ENCODE measurements at regions not wholly inside any gene's neighbourhood (a gene's known extent, or its start where the extent isn't known, plus 50 kb on each side); places are given as distances from the start of the nearest gene placed in this dataset.
"Not testable (repeated sequence)": the region's sequence is repeated elsewhere in the genome, so short reads cannot be mapped to it uniquely, and the experiment has no call there.

DNA sequence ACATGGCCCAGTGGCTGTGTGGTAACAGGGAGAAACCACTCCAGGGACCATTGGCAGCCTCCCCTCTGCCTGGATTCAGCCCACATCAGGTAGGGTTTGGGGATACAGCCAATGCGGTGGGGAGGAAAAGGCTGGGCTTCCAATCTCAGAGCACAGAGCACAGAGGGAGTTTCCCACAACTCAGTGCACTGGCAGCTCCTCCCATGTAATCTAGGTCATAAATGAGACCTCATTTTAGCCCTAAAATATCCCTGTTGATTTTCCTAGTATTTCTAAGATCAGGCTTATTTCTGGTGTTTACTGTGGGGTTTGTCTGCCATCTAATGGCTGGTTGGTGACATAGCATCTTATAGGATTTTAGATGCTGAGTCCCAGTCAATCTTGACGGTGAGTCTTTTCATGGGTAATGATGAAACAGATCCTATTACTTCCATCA lies 462.8 kb downstream of the RPIA start:
- H2AFZ ChIP-seq (ENCODE audit: low read length); H3K4me3 ChIP-seq (ENCODE audit: low read depth, low read length, poor library complexity, severe bottlenecking); H3K9ac ChIP-seq (ENCODE audit: low read length); H3F3A ChIP-seq (ENCODE audit: insufficient read depth, low read length); H3K36me3 ChIP-seq (ENCODE audit: insufficient read depth, low read length); H3K9me2 ChIP-seq (ENCODE audit: low read depth, low read length); H4K20me1 ChIP-seq (ENCODE audit: insufficient read depth, low read length); H3K79me2 ChIP-seq (ENCODE audit: insufficient read depth, low read length); H3K4me2 ChIP-seq (ENCODE audit: low read length); H3K27me3 ChIP-seq (ENCODE audit: insufficient read depth, low read length); H3K27ac ChIP-seq (ENCODE audit: low read depth, low read length, poor library complexity, severe bottlenecking); H3K9me3 ChIP-seq (ENCODE audit: low read length): not testable (repeated sequence)
- TF ChIP-seq, protein P1, sequence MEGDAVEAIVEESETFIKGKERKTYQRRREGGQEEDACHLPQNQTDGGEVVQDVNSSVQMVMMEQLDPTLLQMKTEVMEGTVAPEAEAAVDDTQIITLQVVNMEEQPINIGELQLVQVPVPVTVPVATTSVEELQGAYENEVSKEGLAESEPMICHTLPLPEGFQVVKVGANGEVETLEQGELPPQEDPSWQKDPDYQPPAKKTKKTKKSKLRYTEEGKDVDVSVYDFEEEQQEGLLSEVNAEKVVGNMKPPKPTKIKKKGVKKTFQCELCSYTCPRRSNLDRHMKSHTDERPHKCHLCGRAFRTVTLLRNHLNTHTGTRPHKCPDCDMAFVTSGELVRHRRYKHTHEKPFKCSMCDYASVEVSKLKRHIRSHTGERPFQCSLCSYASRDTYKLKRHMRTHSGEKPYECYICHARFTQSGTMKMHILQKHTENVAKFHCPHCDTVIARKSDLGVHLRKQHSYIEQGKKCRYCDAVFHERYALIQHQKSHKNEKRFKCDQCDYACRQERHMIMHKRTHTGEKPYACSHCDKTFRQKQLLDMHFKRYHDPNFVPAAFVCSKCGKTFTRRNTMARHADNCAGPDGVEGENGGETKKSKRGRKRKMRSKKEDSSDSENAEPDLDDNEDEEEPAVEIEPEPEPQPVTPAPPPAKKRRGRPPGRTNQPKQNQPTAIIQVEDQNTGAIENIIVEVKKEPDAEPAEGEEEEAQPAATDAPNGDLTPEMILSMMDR (IDR thresholded peaks at IDR 0.05; ENCODE audit: low read length) = 0 out of 2 replicates have a peak, but pooled peaks have one; percentile 27
- H3K4me1 ChIP-seq (ENCODE audit: insufficient read depth, low read length, severe bottlenecking) = peaks cover 34% of the 10 kb centered on the region

DNA sequence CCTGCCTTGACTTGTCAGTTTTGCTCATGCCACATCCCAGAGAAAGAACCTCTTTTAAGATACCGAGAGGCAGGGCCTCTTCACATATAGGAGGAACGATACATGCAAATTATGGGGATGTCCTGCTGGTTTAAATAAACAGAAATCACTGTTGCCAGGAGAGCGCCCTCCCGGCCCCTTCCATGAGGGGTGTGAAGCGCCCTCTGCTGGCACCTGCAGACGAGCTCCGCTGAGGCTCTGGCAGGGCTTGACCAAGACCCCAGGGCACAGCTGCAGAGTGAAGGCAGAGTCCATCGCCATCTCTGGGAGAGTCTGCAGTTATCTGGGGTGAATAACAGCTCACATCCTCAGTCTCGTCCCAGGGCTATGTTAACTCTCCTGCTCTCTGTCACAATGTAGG lies 468.8 kb downstream of the RPIA start:
- H3K4me2 ChIP-seq (ENCODE audit: low read length); H3K36me3 ChIP-seq (ENCODE audit: insufficient read depth, low read length); H3K27me3 ChIP-seq (ENCODE audit: insufficient read depth, low read length); H3F3A ChIP-seq (ENCODE audit: insufficient read depth, low read length); H4K20me1 ChIP-seq (ENCODE audit: insufficient read depth, low read length); H3K27ac ChIP-seq (ENCODE audit: low read depth, low read length, poor library complexity, severe bottlenecking); H3K79me2 ChIP-seq (ENCODE audit: insufficient read depth, low read length); H3K4me3 ChIP-seq (ENCODE audit: low read depth, low read length, poor library complexity, severe bottlenecking); H2AFZ ChIP-seq (ENCODE audit: low read length); H3K9ac ChIP-seq (ENCODE audit: low read length); H3K4me1 ChIP-seq (ENCODE audit: insufficient read depth, low read length, severe bottlenecking); H3K9me3 ChIP-seq (ENCODE audit: low read length); H3K9me2 ChIP-seq (ENCODE audit: low read depth, low read length): not testable (repeated sequence)
- TF ChIP-seq, protein P1 (IDR thresholded peaks at IDR 0.05; ENCODE audit: low read length) = peak; percentile 17; the same call in 1 of the 2 replicates

DNA sequence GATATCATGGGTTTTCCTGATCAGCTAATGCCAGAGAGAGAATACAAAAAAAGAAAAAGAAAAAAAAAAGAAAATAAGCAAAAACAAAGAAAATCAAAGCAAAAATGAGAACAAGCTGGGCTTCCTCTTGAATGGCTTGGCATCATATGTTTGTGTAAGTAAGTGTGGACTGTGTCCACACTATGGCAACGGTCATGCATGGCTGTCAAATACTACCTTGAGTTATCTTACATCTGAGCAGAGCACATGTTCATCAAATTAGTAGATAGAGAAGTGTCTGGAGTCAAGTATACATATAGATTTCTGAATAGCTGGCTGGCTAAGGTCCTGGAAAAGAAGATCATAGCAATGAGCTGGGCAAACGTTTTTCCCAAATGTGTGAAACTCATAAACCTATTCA lies 470.2 kb downstream of the RPIA start:
- not testable (repeated sequence) for H3K4me2 ChIP-seq (ENCODE audit: low read length); H3K79me2 ChIP-seq (ENCODE audit: insufficient read depth, low read length); H3F3A ChIP-seq (ENCODE audit: insufficient read depth, low read length); H3K9ac ChIP-seq (ENCODE audit: low read length); H3K27ac ChIP-seq (ENCODE audit: low read depth, low read length, poor library complexity, severe bottlenecking); H3K9me2 ChIP-seq (ENCODE audit: low read depth, low read length); H3K27me3 ChIP-seq (ENCODE audit: insufficient read depth, low read length); H2AFZ ChIP-seq (ENCODE audit: low read length); H4K20me1 ChIP-seq (ENCODE audit: insufficient read depth, low read length); H3K9me3 ChIP-seq (ENCODE audit: low read length); H3K4me1 ChIP-seq (ENCODE audit: insufficient read depth, low read length, severe bottlenecking); H3K36me3 ChIP-seq (ENCODE audit: insufficient read depth, low read length); H3K4me3 ChIP-seq (ENCODE audit: low read depth, low read length, poor library complexity, severe bottlenecking)

DNA sequence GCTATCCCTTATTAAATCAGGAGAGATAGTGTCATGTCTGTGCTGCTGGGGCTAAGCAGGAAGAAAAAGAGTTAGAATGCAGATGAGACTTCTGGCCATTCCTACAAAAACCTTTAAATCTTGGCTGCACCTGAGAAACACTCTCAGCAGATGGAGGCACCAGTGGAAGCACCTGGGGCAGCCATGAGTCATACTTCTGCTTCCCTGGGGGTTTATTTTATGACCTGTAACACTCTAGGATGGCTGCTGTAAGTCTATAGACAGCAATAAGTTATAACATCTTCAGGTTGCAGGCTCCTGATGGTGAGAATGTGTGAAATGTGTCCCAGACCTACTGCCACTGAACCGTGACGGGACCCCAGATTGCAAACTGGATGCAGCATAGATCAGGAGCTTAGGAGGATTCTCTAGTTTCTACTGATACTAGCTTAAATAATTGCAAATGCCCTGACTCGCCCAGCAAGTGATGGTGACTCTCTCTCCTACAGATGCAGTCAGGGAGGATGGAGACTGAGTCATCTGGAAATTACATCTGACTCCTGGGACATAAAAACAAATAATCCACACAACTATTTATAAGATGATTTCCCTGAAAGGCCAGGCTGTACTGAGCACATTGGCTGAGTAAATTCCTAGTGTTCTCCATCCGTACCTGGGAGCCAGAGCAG lies 479.2 kb downstream of the RPIA start:
- H4K20me1 ChIP-seq (ENCODE audit: insufficient read depth, low read length); H3K9me2 ChIP-seq (ENCODE audit: low read depth, low read length); H3K4me2 ChIP-seq (ENCODE audit: low read length); H3K36me3 ChIP-seq (ENCODE audit: insufficient read depth, low read length); H3K27ac ChIP-seq (ENCODE audit: low read depth, low read length, poor library complexity, severe bottlenecking); H3K4me3 ChIP-seq (ENCODE audit: low read depth, low read length, poor library complexity, severe bottlenecking); H3F3A ChIP-seq (ENCODE audit: insufficient read depth, low read length); H3K9me3 ChIP-seq (ENCODE audit: low read length); H2AFZ ChIP-seq (ENCODE audit: low read length); H3K27me3 ChIP-seq (ENCODE audit: insufficient read depth, low read length); H3K9ac ChIP-seq (ENCODE audit: low read length); H3K79me2 ChIP-seq (ENCODE audit: insufficient read depth, low read length): not testable (repeated sequence)
- peaks cover 13% of the 10 kb centered on the region for H3K4me1 ChIP-seq (ENCODE audit: insufficient read depth, low read length, severe bottlenecking)

DNA sequence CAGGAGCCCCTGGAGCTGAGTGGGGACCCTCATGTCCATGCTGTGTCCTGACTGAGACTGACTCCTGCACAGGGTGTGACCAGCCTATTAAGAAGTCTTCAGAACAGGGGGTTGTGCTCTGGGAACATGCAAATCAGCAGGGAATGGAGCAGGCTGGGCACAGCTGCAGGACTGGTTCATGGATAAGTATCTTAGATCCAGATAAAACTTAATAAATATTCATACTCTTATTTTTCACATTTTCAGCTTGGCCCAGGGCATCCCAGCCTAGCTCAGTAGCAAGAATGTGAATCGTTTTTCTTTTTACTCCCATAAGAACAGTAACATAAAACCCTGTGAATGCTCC lies 479.7 kb downstream of the RPIA start:
- H2AFZ ChIP-seq (ENCODE audit: low read length); H3F3A ChIP-seq (ENCODE audit: insufficient read depth, low read length); H3K79me2 ChIP-seq (ENCODE audit: insufficient read depth, low read length); H3K9me3 ChIP-seq (ENCODE audit: low read length); H3K4me3 ChIP-seq (ENCODE audit: low read depth, low read length, poor library complexity, severe bottlenecking); H3K27me3 ChIP-seq (ENCODE audit: insufficient read depth, low read length); H3K4me2 ChIP-seq (ENCODE audit: low read length); H3K36me3 ChIP-seq (ENCODE audit: insufficient read depth, low read length); H3K9ac ChIP-seq (ENCODE audit: low read length); H3K27ac ChIP-seq (ENCODE audit: low read depth, low read length, poor library complexity, severe bottlenecking); H4K20me1 ChIP-seq (ENCODE audit: insufficient read depth, low read length); H3K9me2 ChIP-seq (ENCODE audit: low read depth, low read length): not testable (repeated sequence)
- peaks cover 18% of the 10 kb centered on the region for H3K4me1 ChIP-seq (ENCODE audit: insufficient read depth, low read length, severe bottlenecking)

DNA sequence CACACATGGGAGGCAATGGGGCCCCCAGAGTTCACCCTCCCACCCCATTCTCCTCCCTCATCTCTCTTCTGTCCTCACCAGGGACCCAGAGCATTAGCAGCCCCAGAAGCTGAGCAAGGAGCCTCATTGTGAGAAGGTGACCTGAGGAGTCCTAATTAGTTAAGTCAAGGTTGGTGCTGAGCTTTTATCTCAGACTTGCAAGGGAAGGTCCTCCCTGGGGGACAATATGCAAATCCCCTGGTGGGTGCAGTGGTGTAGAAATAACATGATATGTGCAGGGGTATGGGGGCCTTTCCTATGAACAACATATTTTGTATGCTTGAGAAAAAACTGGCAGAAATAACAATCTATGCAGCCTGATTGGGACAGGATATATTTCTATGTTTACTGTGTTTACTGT lies 485.5 kb downstream of the RPIA start:
- peaks cover 38% of the 10 kb centered on the region for H3K4me1 ChIP-seq (ENCODE audit: insufficient read depth, low read length, severe bottlenecking)
- H3K79me2 ChIP-seq (ENCODE audit: insufficient read depth, low read length); H3K4me2 ChIP-seq (ENCODE audit: low read length); H3K27me3 ChIP-seq (ENCODE audit: insufficient read depth, low read length); H3K36me3 ChIP-seq (ENCODE audit: insufficient read depth, low read length); H3F3A ChIP-seq (ENCODE audit: insufficient read depth, low read length); H2AFZ ChIP-seq (ENCODE audit: low read length); H3K4me3 ChIP-seq (ENCODE audit: low read depth, low read length, poor library complexity, severe bottlenecking); H3K9ac ChIP-seq (ENCODE audit: low read length); H4K20me1 ChIP-seq (ENCODE audit: insufficient read depth, low read length); H3K9me3 ChIP-seq (ENCODE audit: low read length); H3K9me2 ChIP-seq (ENCODE audit: low read depth, low read length): not testable (repeated sequence)
- H3K27ac ChIP-seq (ENCODE audit: low read depth, low read length, poor library complexity, severe bottlenecking) = peak overlapping the region; percentile 65
